WTC11 (cell line): ENCODE measurements at regions not wholly inside any gene's neighbourhood (a gene's known extent, or its start where the extent isn't known, plus 50 kb on each side); places are given as distances from the start of the nearest gene placed in this dataset.

Source experiments
- ATF1 ChIP-seq: sonication (generic); formaldehyde crosslinking; IDR thresholded peaks from 2 replicates; pipeline ENCODE4 v1.8.1; 2023; ENCODE audit warnings: mild to moderate bottlenecking, moderate library complexity, missing genetic modification reagents
- CTCF ChIP-seq: fragments of 200-600 bp; IDR thresholded peaks from 2 replicates; pipeline ENCODE4 v1.8.0; 2022; ENCODE audit warnings: antibody characterized with exemption
- FOXP1 ChIP-seq: sonication (generic); formaldehyde crosslinking; IDR thresholded peaks from 2 replicates; pipeline ENCODE4 v1.8.0; 2022; ENCODE audit warnings: missing genetic modification reagents, mild to moderate bottlenecking, moderate library complexity, borderline replicate concordance
- NFE2L1 ChIP-seq: sonication (generic); formaldehyde crosslinking; IDR thresholded peaks from 2 replicates; pipeline ENCODE4 v1.8.1; 2023; ENCODE audit warnings: missing genetic modification reagents
- NFYB ChIP-seq: sonication (generic); formaldehyde crosslinking; conservative IDR thresholded peaks from 2 replicates; pipeline ENCODE4 v1.8.0; 2022; ENCODE audit warnings: low read depth, missing genetic modification reagents
- ZNF263 ChIP-seq: sonication (generic); formaldehyde crosslinking; IDR thresholded peaks from 2 replicates; pipeline ENCODE4 v1.8.1; 2022; ENCODE audit warnings: low read depth, mild to moderate bottlenecking, moderate library complexity, missing genetic modification reagents
- ZNF423 ChIP-seq: fragments of 250-450 bp; sonication (Bioruptor Pico); IDR thresholded peaks from 2 replicates; pipeline ENCODE4 v2.1.2; 2022; ENCODE audit warnings: mild to moderate bottlenecking, moderate library complexity

- no peak for TF ChIP-seq FOXP1 (CRISPR knock-in tag)
- TF ChIP-seq CTCF: no peak
- TF ChIP-seq ATF1: no peak
- TF ChIP-seq NFE2L1 (CRISPR knock-in tag): no peak
- TF ChIP-seq NFYB (CRISPR knock-in tag): no peak
- no peak for TF ChIP-seq ZNF263
- TF ChIP-seq ZNF423 (CRISPR knock-in tag): no peak
These were observed 133.9 kb downstream of the CYP26B1 start for GRCh38 chr2:72013726-72014125.
